ENCODE measurements at regions not wholly inside any gene's neighbourhood (a gene's known extent, or its start where the extent isn't known, plus 50 kb on each side); places are given as distances from the start of the nearest gene placed in this dataset.

GRCh38 chr12:118851891-118852290 lies 129.4 kb upstream of the SRRM4 start:
- TF ChIP-seq CTCF (IDR thresholded peaks at IDR 0.05), result no peak
- TF ChIP-seq POLR2A (IDR thresholded peaks at IDR 0.05), result no peak
